ENCODE measurements at regions not wholly inside any gene's neighbourhood (a gene's known extent, or its start where the extent isn't known, plus 50 kb on each side); places are given as distances from the start of the nearest gene placed in this dataset.
"Not testable (repeated sequence)": the region's sequence is repeated elsewhere in the genome, so short reads cannot be mapped to it uniquely, and the experiment has no call there.

DNA sequence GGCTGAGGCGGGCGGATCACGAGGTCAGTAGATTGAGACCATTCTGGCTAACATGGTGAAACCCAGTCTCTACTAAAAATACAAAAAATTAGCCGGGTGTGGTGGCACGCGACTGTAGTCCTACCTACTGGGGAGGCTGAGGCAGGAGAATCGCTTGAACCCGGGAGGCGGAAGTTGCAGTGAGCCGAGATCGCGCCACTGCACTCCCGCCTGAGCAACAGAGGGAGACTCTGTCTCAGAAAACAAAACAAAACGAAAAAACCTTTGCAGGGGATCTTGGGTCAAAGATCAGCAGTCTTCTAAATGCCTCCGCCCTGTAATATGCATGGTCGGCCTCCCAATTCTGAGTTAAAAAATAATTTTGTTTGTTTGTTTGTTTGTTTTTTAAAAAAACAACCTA, 340.9 kb upstream of the PRKCQ start:
- not testable (repeated sequence) for DNase-seq (ENCODE audit: low read depth)

DNA sequence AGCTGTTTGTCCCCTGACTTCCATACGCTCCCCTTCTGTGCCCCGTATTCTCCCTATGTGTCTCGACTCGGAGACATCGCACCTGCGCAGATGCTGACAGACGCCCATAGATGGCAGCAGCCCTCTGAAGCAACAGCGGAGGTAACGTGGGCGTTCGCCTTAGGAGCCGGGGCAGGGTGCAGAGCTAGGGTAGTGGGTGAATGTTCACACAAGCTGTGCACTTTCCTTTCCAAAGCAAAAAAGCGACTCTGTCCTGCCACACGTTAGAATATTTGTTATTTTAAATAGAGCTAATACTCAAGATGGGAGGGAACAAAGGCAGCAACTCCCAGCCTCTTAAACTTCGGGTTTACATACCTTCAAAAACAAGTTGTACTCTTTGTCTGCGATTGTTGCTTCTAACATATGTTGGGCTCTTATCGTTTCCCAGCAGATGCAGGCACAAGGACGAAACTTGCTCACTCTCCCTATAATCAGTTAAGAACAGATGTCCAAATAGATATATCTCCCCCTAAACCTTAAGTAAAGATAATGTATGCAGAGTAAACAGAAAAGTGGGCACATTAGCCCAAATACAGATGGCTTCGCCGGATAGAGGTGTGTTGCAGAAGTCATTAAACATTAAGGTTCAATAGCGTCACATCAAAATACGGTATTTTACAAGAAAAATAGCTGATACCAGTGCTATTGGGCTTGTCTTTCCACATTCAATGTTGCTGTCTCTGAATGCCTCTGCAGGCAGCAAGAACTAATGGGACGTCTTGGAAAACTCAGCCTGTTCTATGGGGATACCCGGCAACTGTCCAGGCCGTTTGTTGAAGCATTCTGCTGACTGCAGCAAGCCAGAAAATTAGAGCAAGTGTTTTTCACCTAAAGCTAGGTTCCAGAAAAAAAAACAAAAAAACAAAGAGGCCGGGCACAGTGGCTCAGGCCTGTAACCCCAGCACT, 340.3 kb upstream of the PRKCQ start:
- no peak for DNase-seq (ENCODE audit: low read depth)

DNA sequence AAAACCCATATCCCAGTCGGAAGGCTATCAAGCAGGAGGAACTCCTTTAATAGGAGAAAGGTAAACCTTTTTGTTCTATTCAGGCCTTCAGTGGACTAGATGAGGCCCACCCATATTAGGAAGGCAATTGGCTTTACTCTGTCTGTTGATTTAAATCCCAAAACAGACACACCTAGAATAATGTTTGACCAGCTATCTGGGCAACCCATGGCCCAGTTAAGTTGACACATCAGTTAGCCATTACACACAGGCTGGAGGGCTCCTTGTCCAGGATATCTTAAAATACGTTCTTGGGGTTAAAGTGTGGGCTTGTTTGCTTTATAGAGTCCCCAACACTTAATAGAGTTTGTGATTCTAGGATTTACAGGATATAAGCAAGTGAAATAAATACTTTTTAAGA, 339.0 kb upstream of the PRKCQ start:
- no peak for DNase-seq (ENCODE audit: low read depth)

DNA sequence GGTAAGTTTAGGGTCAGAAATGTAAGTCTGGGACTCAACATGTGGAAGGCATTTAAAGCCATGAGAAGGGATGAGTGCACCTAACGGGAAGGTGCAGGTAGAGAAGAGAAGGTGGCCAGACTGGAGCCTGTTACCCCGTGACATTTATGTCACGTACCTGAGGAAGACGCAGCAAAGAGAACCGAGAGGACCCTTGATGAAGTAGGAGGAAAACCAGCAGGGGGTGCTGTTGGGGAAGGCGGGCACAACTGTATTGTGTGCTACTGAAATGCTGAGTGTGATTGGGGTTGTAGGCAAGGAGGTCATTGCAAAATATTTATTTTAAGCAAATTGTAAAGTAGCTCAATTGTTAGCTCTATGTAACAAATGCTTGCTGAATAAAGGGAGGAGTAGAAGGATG, 338.2 kb upstream of the PRKCQ start:
- no peak for DNase-seq (ENCODE audit: low read depth)

DNA sequence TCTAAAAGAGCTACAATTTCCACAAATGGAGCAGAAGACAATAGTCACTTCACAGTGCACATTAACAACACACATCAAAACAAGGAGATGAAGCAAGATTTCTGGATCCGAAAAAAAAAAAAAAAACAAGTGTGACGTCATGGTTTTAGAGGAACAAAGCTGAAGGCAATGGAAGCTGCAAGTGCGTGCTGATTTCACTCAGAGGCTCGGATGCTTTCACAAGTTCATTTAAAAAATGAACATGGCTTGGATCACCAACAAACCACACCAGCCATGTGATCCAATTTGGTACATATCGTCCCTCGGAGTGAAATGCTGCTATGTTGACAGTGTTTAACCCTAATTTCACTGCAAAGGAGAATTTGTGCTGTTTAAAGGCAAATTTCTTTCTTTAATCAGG, 337.0 kb upstream of the PRKCQ start:
- DNase-seq (ENCODE audit: low read depth) = no peak

DNA sequence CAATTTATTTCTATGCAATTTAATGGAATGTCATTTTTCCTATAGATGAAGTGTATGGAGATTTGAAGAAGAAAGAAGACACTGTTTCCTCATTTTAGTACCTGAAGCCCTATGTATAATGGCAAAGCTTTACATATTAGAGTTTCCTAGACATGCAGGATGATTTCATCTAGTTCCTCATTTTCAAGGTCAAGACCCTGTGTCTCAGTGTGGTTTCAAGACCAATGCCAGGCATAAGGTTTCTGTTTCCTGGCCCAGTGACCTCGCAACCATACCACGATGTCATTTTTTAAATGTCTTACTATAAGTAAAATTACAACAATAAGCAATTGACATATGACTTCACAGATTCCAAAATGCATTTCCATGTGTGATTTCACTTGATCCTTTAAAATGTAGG, 336.5 kb upstream of the PRKCQ start:
- DNase-seq (ENCODE audit: low read depth) = no peak

DNA sequence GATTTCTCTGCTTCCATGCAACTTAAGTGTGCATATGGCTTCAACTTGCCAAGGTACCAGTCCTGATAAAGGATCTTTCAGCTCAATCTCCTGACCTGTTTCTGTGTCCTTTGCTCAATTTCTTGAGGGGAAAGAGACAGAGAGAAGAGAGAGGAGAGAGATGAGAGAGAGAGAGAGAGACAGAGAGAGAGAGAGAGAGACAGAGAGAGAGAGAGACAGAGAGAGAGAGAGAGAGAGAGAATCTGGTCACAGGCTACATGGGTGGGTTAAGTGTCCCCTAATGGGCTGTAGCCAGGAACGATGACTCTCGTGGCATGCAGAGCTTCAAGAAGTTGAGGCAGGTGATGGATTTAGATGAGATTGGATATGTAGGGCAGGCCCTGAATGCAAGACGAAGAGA, 335.2 kb upstream of the PRKCQ start:
- no peak for DNase-seq (ENCODE audit: low read depth)

DNA sequence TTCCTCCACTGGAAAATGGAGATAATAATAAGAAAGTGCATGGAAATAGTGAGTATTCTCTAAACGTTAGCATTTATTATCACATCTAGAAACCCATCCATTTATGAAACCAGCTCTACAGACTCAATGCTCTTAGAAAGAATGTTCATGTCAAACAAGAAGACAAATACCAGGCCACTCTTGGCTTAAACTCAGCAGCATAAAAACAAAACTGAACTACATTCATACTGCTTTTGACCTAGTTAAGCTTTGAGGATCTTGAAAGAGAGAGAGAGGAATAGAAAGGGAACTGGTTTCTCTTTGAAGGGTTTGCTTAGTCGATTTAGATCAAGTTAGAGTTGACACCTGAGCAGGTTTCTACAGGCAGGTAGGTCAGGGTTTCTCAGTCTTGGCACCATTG, 332.9 kb upstream of the PRKCQ start:
- DNase-seq (ENCODE audit: low read depth) = no peak

DNA sequence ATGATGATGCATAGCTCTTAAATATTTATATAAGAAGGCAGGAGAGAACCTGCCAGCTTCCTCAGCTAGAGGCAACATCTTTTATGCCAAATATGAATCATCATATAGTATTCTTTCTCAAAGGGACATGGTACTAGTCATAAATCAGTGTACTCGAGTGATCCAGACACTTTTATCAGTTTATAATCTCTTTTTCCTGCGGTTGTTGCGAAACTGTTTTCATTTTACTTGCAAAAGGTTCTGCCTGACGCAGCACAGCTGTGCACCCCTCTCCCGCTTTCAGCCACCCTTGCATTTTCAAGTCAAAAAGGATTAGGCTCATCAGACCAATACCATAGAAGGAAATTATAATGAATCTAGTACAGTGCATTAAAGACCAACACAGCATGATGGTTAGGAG, 332.3 kb upstream of the PRKCQ start:
- DNase-seq (ENCODE audit: low read depth) = no peak

DNA sequence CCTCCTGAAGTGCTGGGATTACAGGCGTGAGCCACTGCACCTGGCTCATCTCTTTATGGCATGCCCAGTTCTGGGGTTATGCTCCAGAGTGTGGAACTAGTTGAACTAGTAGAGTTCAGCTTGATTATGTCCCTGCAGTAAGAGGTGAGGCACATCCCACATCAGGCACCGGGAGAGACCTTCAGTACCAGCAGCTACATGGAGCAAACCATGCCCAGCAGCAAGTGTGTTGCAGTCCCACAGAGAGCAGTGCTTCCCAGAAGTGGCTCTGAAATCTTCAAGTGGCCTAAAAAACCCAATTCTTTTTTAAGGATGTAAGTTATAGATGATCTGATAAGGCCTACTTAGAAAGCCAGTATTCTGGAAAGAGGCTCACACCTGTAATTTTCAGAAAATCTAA, 331.9 kb upstream of the PRKCQ start:
- no peak for DNase-seq (ENCODE audit: low read depth)

DNA sequence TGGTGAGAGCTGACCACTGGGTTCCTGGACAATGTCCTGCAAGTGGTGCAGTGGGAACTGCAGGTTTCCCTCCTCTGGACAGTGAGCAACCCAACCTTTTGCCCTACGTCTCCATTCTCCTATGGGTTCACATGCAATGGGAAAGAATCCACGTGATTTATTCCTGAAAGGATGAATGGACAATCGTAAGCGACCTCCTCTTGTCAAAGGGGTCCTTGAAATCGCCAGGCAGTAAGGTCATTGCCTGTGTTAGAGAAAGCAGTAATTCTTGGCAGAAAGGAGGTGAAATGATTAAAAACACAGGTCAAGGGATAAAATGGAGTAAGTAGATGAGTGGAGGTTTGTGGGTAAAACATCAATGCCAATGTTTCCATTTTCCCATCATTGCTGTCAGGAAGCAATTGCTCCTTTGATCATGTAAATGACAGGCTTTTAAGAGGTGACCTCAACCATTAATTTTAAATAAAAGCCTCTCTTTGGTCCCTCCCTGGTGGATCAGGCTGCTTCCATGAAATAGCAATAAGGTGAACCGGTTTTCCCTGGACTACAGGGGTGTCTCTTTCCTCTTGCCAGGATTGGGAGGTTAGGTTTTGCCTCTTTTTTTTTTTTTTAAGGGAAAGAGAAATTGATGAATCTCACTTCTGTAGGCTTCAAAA, 330.0 kb upstream of the PRKCQ start:
- no peak for DNase-seq (ENCODE audit: low read depth)

DNA sequence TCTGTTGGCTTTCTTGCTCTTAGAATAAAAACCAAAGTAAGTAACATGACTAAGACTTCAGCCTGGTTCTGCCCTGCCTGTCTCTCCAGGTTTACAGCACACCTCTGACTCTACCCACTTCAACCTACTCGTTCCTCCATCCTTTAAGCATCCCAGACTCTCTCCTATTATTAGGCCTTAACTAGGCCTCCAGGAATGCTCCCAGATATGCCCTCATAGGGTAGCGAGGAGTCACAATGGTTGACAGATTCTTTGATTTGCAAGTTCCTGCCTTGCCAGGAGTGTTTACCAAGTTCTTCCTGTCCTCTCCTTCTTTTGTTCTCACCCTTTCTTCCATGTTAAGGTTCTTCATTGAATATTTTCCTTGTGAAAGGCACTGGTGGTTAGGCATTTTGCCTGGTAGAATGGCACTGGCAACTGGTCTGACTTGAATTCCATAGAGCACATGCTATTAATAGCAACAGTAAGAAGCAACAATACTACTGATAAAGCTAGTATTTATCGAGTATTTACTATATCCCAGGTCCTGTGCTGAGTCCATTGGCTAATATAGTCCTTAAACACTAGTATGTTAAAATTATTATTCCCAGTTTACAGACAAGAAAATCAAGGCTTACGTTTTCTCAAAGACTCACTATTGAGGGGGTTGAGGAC, 327.9 kb upstream of the PRKCQ start:
- DNase-seq (ENCODE audit: low read depth) = no peak

DNA sequence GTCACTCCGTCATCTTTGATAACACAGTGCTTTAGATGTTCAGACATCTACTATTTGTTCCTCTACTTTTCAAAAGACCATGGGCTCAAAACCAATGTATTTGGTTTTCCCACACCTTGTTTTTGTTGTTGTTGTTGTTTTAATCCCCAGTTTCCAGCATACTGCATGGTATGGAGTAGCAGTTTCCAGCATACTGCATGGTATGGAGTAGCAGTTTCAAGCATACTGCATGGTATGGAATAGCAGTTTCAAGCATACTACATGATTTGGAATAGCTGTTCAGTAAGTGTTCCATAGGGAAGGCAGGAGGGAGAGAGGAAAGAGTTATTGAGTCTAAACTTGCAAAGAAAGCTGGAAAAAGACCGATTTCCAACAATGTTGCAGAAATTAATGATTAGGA, 314.3 kb upstream of the PRKCQ start:
- DNase-seq (ENCODE audit: low read depth) = no peak

DNA sequence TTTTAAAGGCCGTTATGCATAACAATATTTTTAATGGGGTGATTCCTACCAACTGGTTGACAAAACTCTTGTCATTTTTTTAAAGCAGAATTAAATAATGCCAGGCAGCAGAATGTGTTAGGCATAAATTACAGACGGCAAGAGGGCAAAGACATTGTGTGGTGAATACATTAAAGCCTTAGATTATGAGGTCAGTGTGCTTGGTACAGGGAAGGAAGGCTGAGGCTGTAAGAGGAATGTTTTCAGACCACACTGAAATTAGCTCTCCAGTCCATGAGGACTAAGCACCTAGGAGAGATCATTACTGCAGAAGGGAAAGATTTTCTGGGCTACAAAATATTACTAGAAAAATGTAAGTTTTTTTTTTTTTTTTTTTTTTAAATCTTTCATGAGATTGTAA, 312.8 kb upstream of the PRKCQ start:
- DNase-seq (ENCODE audit: low read depth) = no peak

DNA sequence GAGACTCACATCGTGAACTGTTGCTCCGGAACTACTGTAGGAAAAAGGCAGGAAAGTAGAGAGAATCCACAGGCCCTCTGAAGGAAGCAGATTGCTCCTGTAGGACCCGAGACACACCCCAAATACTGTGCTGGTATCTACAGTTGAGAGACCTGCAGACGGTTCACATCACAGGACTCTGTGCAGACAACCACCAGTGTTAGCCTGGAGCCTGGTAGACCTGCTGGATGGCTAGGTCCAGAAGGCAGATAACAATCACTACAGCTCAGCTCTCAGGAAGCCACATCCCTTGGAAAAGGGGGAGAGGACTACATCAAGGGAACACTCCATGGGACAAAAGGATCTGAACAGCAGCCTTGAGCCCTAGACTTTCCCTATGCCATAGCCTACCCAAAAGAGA, 311.8 kb upstream of the PRKCQ start:
- DNase-seq (ENCODE audit: low read depth) = no peak

DNA sequence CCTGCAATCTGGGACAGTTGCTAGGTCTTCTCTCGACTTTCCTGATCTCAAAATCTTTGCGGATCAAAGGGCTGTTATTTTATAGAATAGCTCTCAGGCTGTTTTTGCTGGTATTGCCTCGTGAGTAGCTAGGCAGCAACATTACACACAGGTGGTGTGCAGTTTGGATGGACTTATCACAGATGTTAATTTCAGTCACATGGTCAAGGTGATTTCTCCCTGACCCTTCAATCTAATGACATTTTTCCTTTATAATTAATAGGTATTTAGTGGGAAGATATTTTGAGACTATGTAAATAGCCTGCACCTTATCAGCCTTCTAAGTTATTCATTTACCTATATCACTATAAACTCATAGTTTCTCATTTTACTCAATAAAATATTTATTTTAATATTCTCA, 309.6 kb upstream of the PRKCQ start:
- DNase-seq (ENCODE audit: low read depth) = no peak

DNA sequence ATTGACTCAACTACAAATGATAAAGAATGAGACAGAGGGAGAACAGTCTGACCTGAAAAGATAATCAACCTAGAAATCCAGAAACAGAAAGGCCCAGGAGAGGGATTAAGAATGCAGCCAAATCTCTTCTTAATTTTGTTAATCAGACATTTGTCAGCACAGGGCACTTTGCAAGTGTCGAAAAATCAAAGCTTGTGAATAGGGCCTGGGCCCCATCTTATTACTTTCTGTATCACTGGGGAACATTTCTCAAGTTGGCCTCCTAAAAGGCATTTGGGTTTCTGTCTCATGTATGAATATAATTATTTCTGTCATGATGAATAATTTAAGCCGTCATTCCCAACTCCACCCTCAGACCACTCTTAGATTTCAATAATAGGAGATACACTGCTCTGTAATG, 308.4 kb upstream of the PRKCQ start:
- DNase-seq (ENCODE audit: low read depth) = no peak

DNA sequence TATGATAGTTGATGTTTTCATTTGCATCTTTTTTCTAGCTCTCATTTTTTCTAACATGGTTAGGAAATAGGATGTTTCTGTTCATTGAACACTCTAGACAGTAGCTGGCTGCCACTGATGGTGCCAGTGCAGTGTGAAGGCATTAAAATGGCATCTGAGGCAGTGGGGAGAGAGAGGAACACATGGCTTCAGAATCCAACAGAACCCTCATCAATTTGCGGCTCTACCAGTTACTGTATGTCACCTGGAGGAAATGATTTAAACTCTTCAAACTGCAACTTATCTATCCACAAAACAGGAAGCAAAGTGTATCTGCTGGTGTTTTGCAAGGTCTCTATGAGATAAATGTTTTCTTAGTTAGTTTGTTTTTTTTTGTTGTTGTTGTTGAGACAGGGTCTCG, 305.2 kb upstream of the PRKCQ start:
- DNase-seq (ENCODE audit: low read depth) = no peak

DNA sequence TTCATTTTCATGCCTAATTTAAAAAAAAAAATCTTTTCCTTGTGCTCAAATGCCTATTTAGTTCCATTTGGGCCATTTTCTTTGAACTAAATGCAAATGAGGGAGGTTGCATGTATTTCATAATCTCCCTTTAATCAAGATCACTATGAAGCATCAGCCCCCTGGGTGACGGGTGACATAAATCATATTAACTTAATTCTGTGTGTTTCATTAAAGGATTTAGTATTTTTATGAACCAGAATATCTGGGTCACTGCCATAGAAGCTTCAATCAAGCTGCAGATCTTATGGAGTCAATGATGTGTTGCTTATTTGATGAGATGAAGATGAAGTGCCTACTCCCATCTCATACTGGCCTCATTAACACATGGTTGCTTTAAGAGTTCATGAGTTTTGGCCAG, 301.9 kb upstream of the PRKCQ start:
- DNase-seq (ENCODE audit: low read depth) = no peak

DNA sequence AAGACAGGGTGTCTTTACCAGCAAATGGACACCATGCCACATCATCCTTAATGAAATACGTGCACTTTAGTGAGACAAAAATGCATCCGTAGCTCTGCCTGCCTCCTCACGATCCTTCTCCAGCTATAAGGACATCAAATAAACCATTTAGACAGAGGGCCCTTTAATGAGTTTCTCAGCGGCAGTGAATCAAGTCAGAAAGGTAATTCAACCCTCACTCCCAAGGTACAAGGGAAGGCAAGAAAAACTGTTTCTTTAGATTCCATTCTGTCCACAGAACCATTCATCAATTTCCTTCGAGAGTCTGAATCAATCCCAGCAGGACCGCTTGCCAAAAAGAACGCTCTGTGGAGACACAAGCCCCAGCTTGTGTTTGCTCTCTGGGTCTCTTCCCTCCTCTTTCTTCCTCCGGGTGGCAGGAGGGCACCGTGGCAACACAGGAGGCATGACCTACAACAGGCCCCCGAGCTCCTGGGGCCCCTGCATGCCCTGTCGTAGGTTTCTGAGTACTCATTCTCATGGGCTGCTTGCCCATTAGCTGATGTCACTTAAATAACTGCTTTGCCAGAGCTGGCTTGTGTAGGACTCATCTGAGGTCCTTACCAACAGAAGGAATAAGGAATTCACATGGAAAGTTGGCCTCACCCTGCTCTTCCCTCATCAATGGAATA, 297.8 kb upstream of the PRKCQ start:
- no peak for DNase-seq (ENCODE audit: low read depth)

DNA sequence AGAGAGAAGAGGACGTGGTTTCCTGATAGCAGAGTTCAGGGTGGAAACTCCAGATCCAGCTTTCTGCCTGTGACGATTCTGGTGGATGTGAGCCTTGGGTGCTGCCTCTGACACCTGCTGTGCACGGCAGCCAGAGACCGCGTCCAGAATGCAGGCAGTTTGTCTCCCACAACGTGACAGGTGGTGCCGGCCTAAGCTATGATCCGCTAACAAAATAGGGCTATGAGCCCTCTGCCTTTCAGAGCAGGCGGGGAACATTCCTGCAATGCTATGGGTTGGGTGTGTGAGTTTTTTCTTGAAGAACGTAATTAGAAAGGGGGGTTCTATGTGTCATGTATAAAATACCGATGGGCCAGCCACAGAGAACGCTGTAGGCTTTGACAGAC, 297.3 kb upstream of the PRKCQ start:
- DNase-seq (ENCODE audit: low read depth) = no peak

DNA sequence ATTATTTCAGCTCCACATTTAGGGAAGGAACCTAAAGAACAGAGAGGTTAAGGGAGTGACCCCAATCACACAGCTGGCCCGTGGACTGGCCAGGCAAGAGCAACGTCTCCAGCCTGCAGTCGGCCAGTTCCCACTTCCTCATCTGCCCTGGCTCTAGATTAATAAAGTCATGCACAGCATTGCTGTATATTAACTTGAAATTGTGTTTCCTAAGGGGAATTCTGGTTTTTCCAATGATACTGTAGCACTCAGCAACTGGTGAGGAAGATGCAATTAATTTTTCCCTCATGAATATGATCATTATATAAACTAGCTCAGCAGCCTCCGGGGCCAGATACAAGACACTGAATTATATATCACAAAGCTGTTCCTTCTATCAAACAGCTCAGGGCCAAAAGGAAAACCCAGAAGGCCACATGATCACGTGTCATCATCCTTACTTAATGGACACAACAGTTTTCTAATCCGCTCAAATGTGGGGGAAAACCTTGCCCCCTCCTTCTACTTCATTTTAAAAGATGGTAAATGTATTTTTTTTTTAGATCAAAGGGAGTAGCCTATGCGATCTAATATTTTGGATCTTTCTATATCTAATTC, 295.3 kb upstream of the PRKCQ start:
- no peak for DNase-seq (ENCODE audit: low read depth)

Data from HS-5 (cell line).